ENCODE measurements at regions not wholly inside any gene's neighbourhood (a gene's known extent, or its start where the extent isn't known, plus 50 kb on each side); places are given as distances from the start of the nearest gene placed in this dataset.

DNA sequence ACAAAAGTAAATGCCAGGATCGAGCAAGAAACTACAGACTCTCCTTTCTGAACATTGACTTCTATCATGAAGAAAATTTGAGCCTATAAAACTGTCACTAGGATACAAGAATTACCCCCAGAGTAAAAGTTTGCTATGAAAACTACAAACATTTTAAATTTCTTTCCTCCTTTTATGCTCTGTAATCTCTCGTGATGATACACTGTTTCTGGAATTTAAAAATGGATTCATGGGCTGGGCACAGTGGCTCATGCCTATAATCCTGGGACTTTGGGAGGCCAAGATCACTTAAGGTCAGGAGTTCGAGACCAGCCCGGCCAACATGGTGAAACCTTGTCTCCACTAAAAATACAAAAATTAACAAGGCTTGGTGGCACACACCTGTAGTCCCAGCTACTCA, 181.3 kb downstream of the ZNF281 start:
- Histone ChIP-seq H3K27ac (peak overlapping the region in 2 of 21 experiments; percentile 2 to 4), H3K4me3 (no peak overlapping the region)

DNA sequence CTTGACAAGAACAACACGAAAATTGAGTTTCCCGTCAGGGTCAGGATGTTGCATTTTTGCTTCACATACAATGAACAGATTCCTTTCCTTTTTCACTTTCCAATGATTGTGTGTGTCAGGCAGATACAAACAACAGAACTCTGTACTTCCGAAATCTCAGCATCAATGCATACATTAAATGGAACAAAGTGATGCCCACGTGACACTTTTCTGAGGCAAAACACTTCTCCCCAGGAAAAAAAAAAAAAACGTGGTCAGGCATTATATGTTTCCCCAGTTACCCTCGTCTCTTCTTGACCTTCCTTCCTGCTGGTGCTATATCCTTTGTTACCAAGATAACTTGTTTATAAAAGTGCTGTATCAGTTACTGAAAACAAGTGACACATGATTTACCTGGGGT, 181.8 kb downstream of the ZNF281 start:
- H3K27ac ChIP-seq, result peak overlapping the region in 1 of 21 experiments; percentile 4
- H3K4me3 ChIP-seq, result no peak overlapping the region
